NCI-H69 (cell line): ENCODE measurements at regions not wholly inside any gene's neighbourhood (a gene's known extent, or its start where the extent isn't known, plus 50 kb on each side); places are given as distances from the start of the nearest gene placed in this dataset.
"Not testable (repeated sequence)": the region's sequence is repeated elsewhere in the genome, so short reads cannot be mapped to it uniquely, and the experiment has no call there.

Experiments used
- DNase-seq: peaks from one replicate; lab custom pipeline; 2025; lab: John Stamatoyannopoulos, UW

- peak; percentile 13 for DNase-seq
Observed at GRCh38 chr1:195200772-195201171, 1407.5 kb downstream of the KCNT2 start.

- no peak for DNase-seq
Observed at GRCh38 chr1:195197116-195197515, 1411.1 kb downstream of the KCNT2 start.

- no peak for DNase-seq
Observed at GRCh38 chr1:195195423-195196057, 1412.7 kb downstream of the KCNT2 start.

- DNase-seq, result no peak
Observed at GRCh38 chr1:195193134-195193533, 1415.1 kb downstream of the KCNT2 start.

- DNase-seq, result no peak
Observed at GRCh38 chr1:195188821-195189220, 1419.4 kb downstream of the KCNT2 start.

DNA sequence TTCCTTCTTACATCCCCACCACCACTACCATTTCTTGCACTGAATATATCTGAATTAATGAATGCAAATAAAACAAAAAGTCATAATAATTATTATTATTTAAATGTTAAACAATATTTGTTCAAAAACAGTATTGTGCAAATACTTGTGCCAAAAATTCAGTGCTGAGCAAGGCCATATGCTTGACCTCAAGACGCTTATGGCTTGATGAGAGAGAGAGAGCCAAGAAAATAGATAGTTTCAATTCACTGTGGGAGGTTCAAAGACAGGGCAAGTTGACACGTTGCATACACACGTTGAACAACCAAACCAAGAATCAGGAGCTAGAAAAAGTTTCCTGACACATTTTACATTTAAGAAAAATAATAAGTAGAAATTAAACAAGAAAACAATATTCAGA lies 1421.7 kb downstream of the KCNT2 start:
- peak; percentile 66 for DNase-seq

GRCh38 chr1:195185736-195186135 lies 1422.5 kb downstream of the KCNT2 start:
- peak; percentile 90 for DNase-seq

DNA sequence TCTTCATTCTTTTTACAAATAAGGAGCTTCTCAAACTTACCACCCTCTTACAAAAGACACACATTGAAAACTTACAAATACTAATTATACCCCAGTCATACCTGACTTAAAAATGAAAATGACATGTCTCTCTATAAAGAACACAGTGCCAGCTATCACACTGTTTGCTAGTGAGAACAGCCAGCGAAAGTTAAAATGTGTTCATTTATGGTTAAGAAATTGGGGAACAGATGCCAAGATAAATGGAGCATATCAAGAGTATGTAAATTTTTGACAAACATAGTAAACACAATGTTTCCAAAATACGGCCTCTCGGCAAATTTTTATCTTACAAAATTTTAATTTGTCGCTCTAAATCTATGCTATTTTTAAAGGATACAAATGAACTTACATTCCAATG lies 1422.9 kb downstream of the KCNT2 start:
- peak; percentile 69 for DNase-seq

- DNase-seq, result no peak
Observed at GRCh38 chr1:195173753-195174152, 1434.5 kb downstream of the KCNT2 start.

DNA sequence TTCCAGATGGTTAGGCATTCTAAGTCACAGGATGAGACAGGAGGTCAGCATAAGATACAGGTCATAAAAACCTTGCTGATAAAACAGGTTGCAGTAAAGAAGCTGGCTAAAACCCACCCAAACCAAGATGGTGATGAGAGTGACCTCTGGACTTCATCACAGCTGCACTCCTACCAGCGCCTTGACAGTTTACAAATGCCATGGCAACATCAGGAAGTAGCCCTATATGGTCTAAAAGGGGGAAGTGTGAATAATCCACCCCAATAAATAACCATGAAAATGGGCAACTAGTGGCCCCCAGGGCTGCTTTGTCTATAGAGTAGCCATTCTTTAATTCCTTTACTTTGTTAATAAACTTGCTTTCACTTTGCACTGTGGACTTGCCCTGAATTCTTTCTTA lies 1448.4 kb downstream of the KCNT2 start:
- DNase-seq, result not testable (repeated sequence)

GRCh38 chr1:195158091-195158490 lies 1450.1 kb downstream of the KCNT2 start:
- DNase-seq, result no peak

DNA sequence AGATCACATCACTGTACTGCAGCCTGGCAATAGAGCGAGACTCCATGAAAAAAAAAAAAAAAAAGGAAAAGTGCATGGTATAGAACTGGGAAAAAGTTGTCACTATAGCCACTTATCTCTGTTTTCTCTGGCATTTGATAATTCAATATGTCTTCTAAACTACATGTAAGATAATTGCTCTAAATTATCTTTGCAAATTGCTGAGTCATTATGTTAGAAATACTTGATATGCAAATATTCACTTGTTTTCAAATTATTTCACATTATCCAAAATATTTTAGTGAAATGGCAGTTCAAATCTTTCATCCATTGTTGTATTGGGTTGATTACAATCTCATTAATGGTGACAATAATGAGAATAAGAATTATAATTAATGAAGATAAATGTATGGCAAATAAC lies 1455.1 kb downstream of the KCNT2 start:
- no peak for DNase-seq

GRCh38 chr1:195150768-195151167 lies 1457.5 kb downstream of the KCNT2 start:
- no peak for DNase-seq

GRCh38 chr1:195141294-195141693 lies 1466.9 kb downstream of the KCNT2 start:
- DNase-seq, result no peak

DNA sequence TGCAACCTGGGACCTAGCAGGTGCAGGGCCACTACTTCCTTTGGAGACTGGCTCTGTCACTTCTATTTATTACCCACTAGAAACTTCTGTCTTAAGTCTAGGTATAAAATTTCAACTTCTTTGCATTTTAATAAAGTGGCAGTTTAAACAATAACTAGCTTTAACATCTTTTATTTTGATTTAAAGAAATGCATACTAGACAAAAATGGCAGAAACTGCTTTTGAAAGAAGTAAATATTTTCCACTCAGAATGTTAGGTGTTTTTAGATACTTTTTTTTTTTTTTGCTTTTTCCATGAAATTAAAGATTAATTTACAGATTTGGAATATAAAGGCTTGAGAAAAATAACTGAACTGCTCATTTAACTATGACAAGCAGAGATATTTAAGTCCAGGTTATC lies 1477.6 kb downstream of the KCNT2 start:
- DNase-seq, result no peak

DNA sequence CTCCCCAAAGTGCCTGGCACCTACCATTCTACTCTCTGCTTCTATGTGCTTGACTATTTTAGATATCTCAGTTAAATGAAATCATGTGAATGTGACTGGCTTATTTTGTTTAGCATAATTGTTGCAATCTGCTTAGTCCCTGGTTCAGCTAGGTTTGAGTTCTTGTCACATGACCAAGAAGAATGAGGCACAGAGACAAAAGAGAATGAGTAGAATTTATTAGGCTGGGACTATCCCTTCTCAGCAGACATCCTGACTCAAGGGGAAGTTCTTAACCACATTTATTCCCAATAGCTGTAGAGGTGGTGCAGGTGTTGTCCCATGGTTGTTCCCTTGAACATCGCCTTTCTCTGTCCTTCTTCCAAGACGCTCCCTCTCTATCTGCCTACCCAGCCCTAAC lies 1485.7 kb downstream of the KCNT2 start:
- DNase-seq, result no peak

GRCh38 chr1:195113471-195113870 lies 1494.8 kb downstream of the KCNT2 start:
- DNase-seq, result no peak

DNA sequence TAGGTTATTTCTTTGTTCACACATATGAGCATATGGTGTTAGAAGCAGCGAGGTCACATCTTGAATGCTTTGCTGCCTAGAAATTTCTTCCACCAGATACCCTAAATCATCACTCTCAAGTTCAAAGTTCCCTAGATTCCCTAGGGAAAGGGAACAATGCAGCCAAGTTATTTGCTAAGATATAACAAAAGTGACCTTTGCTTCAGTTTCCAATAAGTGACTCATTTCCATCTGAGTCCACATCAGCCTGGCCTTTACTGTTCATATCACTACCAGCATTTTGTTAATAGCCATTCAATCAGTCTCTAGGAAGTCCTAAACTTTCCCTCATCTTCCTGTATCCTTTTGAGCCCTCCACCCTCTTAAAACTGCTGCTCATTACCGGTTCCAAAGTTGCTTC lies 1502.5 kb downstream of the KCNT2 start:
- no peak for DNase-seq

GRCh38 chr1:195105281-195105680 lies 1503.0 kb downstream of the KCNT2 start:
- DNase-seq, result no peak

DNA sequence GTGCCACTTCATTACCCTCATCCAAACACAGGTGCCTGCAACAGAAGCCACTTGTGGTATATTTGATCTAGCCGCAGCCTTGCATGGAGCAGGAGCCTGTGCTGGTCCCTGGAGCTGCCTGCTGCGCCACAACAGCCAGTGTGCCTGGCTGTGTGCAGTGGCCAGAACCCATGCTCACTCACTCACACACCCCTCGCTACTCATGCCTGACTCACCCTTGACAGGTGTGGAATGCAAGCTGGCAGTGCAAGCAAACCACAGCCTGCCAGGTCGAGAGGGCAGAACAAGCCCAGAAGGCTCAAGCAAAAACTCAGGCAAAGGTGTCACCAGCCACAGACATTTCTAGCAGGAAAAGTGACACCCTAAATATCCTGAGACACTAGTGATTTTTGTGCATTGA lies 1510.9 kb downstream of the KCNT2 start:
- DNase-seq, result no peak

DNA sequence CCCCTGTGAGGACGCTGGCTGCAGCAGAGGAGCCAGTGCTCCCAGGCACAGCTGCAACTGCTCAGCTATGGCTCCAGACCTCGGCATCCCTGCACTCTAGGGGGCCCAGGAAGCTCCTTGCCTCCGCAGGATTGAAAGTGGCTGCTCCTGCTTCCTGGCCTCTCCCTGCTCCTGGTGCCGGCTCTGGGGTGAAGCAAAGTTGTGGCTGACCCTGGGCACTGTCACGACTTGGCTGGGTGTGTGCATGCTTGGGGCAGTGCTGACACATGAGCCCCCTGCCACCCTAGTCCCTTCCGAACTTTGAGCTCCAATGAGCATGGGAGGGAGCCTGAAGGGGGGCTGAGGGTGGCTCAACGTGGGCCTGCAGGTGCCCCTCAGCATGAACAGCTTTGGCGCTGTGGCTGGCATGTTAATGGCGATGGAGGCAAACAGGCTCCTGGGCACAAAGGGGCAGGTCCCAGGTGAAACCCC lies 1512.2 kb downstream of the KCNT2 start:
- no peak for DNase-seq

GRCh38 chr1:195085196-195085595 lies 1523.0 kb downstream of the KCNT2 start:
- no peak for DNase-seq

- DNase-seq, result peak; percentile 65
Observed at GRCh38 chr1:195082183-195082582, 1526.1 kb downstream of the KCNT2 start.

- no peak for DNase-seq
Observed at GRCh38 chr1:195076682-195077081, 1531.6 kb downstream of the KCNT2 start.
